H1 (cell line): ENCODE measurements at regions not wholly inside any gene's neighbourhood (a gene's known extent, or its start where the extent isn't known, plus 50 kb on each side); places are given as distances from the start of the nearest gene placed in this dataset.

Experiments used
- CREB1 ChIP-seq: IDR thresholded peaks from 2 replicates; pipeline ENCODE4 v1.6.1; 2012; ENCODE audit warnings: inconsistent platforms
- USF2 ChIP-seq: IDR thresholded peaks from 2 replicates; pipeline ENCODE4 v1.6.1; 2011; ENCODE audit warnings: low read length, improper control_type of control experiment

- no peak for TF ChIP-seq USF2
- no peak for TF ChIP-seq CREB1
Observed at GRCh38 chr6:41469156-41470028, 76.8 kb upstream of the FOXP4 start (continued).
